GM12878 (cell line): ENCODE measurements at regions not wholly inside any gene's neighbourhood (a gene's known extent, or its start where the extent isn't known, plus 50 kb on each side); places are given as distances from the start of the nearest gene placed in this dataset.

Source experiments
- CREB1 ChIP-seq: IDR thresholded peaks from 2 replicates; pipeline ENCODE4 v1.6.1; 2012; ENCODE audit warnings: low read depth, mild to moderate bottlenecking, inconsistent platforms
- EGR1 ChIP-seq, 2 experiments: IDR thresholded peaks; 1 replicate in 1 of 2; 2 replicates in 1 of 2; pipeline ENCODE4 v1.6.1; 2011 to 2012; ENCODE audit warnings: low read depth in 2 of 2, low read length in 2 of 2, borderline replicate concordance in 1 of 2, mild to moderate bottlenecking in 1 of 2, moderate library complexity in 1 of 2
- EZH2 ChIP-seq: IDR thresholded peaks from 2 replicates; pipeline ENCODE4 v1.6.1; 2012; ENCODE audit warnings: low read depth, mild to moderate bottlenecking, control low read depth, inconsistent platforms, low read length, borderline replicate concordance; ENCODE audit not compliant: control insufficient read depth
- HDAC6 ChIP-seq: fragments of 200-600 bp; sonication (generic); IDR thresholded peaks from one replicate; pipeline ENCODE4 v1.8.0; 2017; ENCODE audit warnings: antibody characterized with exemption; ENCODE audit not compliant: unreplicated experiment
- JUND ChIP-seq: IDR thresholded peaks from 2 replicates; pipeline ENCODE4 v1.6.1; 2012; ENCODE audit warnings: low read depth, mild to moderate bottlenecking, low read length, improper control_type of control experiment, moderate library complexity
- KDM1A ChIP-seq: fragments of 200-600 bp; sonication (generic); IDR thresholded peaks from 2 replicates; pipeline ENCODE4 v1.6.1; 2016; ENCODE audit warnings: borderline replicate concordance
- NR2C2 ChIP-seq: IDR thresholded peaks from 2 replicates; pipeline ENCODE4 v1.6.1; 2011; ENCODE audit warnings: borderline replicate concordance, low read depth; ENCODE audit not compliant: control insufficient read depth, insufficient read length
- NR2F1 ChIP-seq: fragments of 450-650 bp; conservative IDR thresholded peaks from 2 replicates; pipeline ENCODE4 v1.6.1; 2017; ENCODE audit warnings: mild to moderate bottlenecking
- NRF1 ChIP-seq: conservative IDR thresholded peaks from 2 replicates; pipeline ENCODE4 v1.6.1; 2011; ENCODE audit warnings: mild to moderate bottlenecking, low read depth, low read length, improper control_type of control experiment
- SP1 ChIP-seq: IDR thresholded peaks from one replicate; pipeline ENCODE4 v1.6.1; 2011; ENCODE audit warnings: low read depth, low read length
- STAT1 ChIP-seq: fragments of 450-650 bp; conservative IDR thresholded peaks from 2 replicates; pipeline ENCODE4 v1.6.1; 2014; ENCODE audit warnings: antibody characterized with exemption, mild to moderate bottlenecking
- ZNF217 ChIP-seq: fragments of 450-650 bp; IDR thresholded peaks from 2 replicates; pipeline ENCODE4 v1.6.1; 2017; ENCODE audit warnings: antibody characterized with exemption, mild to moderate bottlenecking
- ZNF274 ChIP-seq: IDR thresholded peaks from one replicate; pipeline ENCODE4 v1.8.0; 2011; ENCODE audit not compliant: insufficient read length, insufficient read depth
- TF ChIP-seq, protein P1 (sequence below), 3 experiments: IDR thresholded peaks in 2 of 3; conservative IDR thresholded peaks in 1 of 3; 2 replicates each; pipeline ENCODE4 v1.5.1; 2011; ENCODE audit warnings: low read depth in 3 of 3, low read length in 3 of 3, mild to moderate bottlenecking in 3 of 3, control low read depth in 2 of 3, moderate library complexity in 2 of 3, inconsistent platforms in 1 of 3, mixed read lengths in 1 of 3; ENCODE audit not compliant: control insufficient read depth in 2 of 3, insufficient read depth in 1 of 3; ENCODE audit errors: extremely low read depth in 1 of 3

DNA sequence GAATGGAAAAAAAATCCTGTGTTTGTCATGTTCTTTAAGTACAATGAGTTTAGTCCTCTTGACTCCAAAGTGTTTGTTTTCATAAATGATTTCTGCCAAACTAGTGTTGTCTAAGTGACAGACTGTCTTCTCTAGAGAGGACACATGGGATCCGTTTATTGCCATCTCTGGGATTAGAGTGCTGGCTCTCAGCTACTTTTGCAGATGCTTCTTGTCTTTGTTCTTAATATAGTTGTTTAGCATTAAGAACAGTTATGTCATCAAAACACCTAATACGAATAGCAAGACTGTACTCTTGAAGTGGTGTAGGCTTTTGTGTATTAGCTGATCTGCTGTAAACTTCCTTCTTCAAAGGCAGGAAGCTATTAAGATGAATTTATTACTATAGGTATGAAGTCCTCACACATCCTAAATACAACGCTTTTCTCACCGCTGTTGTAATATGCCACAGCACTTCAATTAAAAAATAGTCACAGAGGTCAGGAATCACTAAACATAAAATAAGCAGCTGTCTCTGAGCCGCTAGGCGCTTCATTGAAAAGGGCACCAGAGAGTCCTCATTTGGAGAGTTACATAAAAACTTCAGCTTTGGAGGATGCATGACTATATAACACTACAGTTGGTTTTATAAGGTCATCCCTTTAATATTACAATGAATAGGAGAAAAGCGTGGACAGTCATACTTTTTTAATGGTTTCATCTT, 128.3 kb upstream of the ZNF385D start:
- TF ChIP-seq KDM1A = no peak
- TF ChIP-seq HDAC6 = no peak
- no peak for TF ChIP-seq EGR1 (IDR thresholded peaks at IDR 0.05; ENCODE audit: borderline replicate concordance in 1 of 2, low read depth in 2 of 2, low read length in 2 of 2)
- no peak for TF ChIP-seq ZNF217
- no peak for TF ChIP-seq EZH2
- no peak for TF ChIP-seq NR2C2
- TF ChIP-seq NRF1 = no peak
- no peak for TF ChIP-seq SP1
- no peak for TF ChIP-seq NR2F1
- TF ChIP-seq, protein P1, sequence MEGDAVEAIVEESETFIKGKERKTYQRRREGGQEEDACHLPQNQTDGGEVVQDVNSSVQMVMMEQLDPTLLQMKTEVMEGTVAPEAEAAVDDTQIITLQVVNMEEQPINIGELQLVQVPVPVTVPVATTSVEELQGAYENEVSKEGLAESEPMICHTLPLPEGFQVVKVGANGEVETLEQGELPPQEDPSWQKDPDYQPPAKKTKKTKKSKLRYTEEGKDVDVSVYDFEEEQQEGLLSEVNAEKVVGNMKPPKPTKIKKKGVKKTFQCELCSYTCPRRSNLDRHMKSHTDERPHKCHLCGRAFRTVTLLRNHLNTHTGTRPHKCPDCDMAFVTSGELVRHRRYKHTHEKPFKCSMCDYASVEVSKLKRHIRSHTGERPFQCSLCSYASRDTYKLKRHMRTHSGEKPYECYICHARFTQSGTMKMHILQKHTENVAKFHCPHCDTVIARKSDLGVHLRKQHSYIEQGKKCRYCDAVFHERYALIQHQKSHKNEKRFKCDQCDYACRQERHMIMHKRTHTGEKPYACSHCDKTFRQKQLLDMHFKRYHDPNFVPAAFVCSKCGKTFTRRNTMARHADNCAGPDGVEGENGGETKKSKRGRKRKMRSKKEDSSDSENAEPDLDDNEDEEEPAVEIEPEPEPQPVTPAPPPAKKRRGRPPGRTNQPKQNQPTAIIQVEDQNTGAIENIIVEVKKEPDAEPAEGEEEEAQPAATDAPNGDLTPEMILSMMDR (IDR thresholded peaks at IDR 0.05 in 2 of 3, conservative IDR thresholded peaks at IDR 0.05 in 1 of 3; ENCODE audit: control insufficient read depth in 2 of 3, extremely low read depth in 1 of 3, insufficient read depth in 1 of 3, low read depth in 3 of 3, low read length in 3 of 3) = no peak
- TF ChIP-seq JUND = no peak
- no peak for TF ChIP-seq CREB1
- TF ChIP-seq STAT1 = no peak
- TF ChIP-seq ZNF274 = no peak
